ENCODE measurements at regions not wholly inside any gene's neighbourhood (a gene's known extent, or its start where the extent isn't known, plus 50 kb on each side); places are given as distances from the start of the nearest gene placed in this dataset.

- Histone ChIP-seq H3K9me3 (no peaks in the 10 kb centered on the region), H3K27ac (no peak overlapping the region), H3K4me3 (no peak overlapping the region), H3K4me1 (no peaks in the 10 kb centered on the region), H3K27me3 (no peaks in the 10 kb centered on the region), H3K36me3 (no peaks in the 10 kb centered on the region)
- intact Hi-C loops (cut with DNase I): no loop called here
- no peak for DNase-seq (ENCODE audit: extremely low spot score in 2 of 2)
- TF ChIP-seq CTCF (IDR thresholded peaks at IDR 0.05) (no peak), POLR2A (IDR thresholded peaks at IDR 0.05) (no peak), POLR2AphosphoS5 (IDR thresholded peaks at IDR 0.05; ENCODE audit: insufficient read depth in 1 of 2, low read depth in 1 of 2) (no peak)
Observed at GRCh38 chr14:58765843-58766242, 128.1 kb downstream of the DACT1 start.

- TF ChIP-seq CTCF (IDR thresholded peaks at IDR 0.05) (no peak), POLR2AphosphoS5 (IDR thresholded peaks at IDR 0.05; ENCODE audit: insufficient read depth in 1 of 2, low read depth in 1 of 2) (no peak), POLR2A (IDR thresholded peaks at IDR 0.05) (no peak)
- H3K27me3 ChIP-seq: no peaks in the 10 kb centered on the region
- intact Hi-C loops (cut with DNase I): no loop called here
- H3K4me3 ChIP-seq: no peak overlapping the region
- no peak for DNase-seq (ENCODE audit: extremely low spot score in 2 of 2)
- H3K4me1 ChIP-seq: no peaks in the 10 kb centered on the region
- H3K36me3 ChIP-seq: no peaks in the 10 kb centered on the region
- no peaks in the 10 kb centered on the region for H3K9me3 ChIP-seq
- no peak overlapping the region for H3K27ac ChIP-seq
Observed at GRCh38 chr14:58769011-58769643, 131.4 kb downstream of the DACT1 start.

- DNase-seq (ENCODE audit: extremely low spot score in 2 of 2): no peak
- Histone ChIP-seq H3K4me3 (no peak overlapping the region), H3K9me3 (no peaks in the 10 kb centered on the region), H3K27ac (no peak overlapping the region), H3K27me3 (no peaks in the 10 kb centered on the region), H3K4me1 (no peaks in the 10 kb centered on the region), H3K36me3 (no peaks in the 10 kb centered on the region)
- TF ChIP-seq POLR2A (IDR thresholded peaks at IDR 0.05) (no peak), POLR2AphosphoS5 (IDR thresholded peaks at IDR 0.05; ENCODE audit: insufficient read depth in 1 of 2, low read depth in 1 of 2) (no peak), CTCF (IDR thresholded peaks at IDR 0.05) (no peak)
- intact Hi-C loops (cut with DNase I): no loop called here
Observed at GRCh38 chr14:58769771-58770170, 132.0 kb downstream of the DACT1 start.

GRCh38 chr14:58770491-58770982, 132.8 kb downstream of the DACT1 start:
- Histone ChIP-seq H3K4me1 (no peaks in the 10 kb centered on the region), H3K27ac (no peak overlapping the region), H3K36me3 (no peaks in the 10 kb centered on the region), H3K9me3 (no peaks in the 10 kb centered on the region), H3K4me3 (no peak overlapping the region), H3K27me3 (no peaks in the 10 kb centered on the region)
- no peak for TF ChIP-seq POLR2A (IDR thresholded peaks at IDR 0.05)
- no peak for TF ChIP-seq CTCF (IDR thresholded peaks at IDR 0.05)
- no peak for DNase-seq (ENCODE audit: extremely low spot score in 2 of 2)
- intact Hi-C loops (cut with DNase I): no loop called here

GRCh38 chr14:58771016-58771415, 133.3 kb downstream of the DACT1 start:
- no peak for DNase-seq (ENCODE audit: extremely low spot score in 2 of 2)
- TF ChIP-seq POLR2AphosphoS5 (IDR thresholded peaks at IDR 0.05; ENCODE audit: insufficient read depth in 1 of 2, low read depth in 1 of 2): no peak
- no peak for TF ChIP-seq POLR2A (IDR thresholded peaks at IDR 0.05)
- TF ChIP-seq CTCF (IDR thresholded peaks at IDR 0.05): no peak

More at GRCh38 chr14:58771016-58771415, 133.3 kb downstream of the DACT1 start:
- intact Hi-C loops (cut with DNase I): no loop called here
- no peak overlapping the region for H3K4me3 ChIP-seq
- no peak overlapping the region for H3K27ac ChIP-seq
- no peaks in the 10 kb centered on the region for H3K4me1 ChIP-seq
- no peaks in the 10 kb centered on the region for H3K27me3 ChIP-seq
- no peaks in the 10 kb centered on the region for H3K9me3 ChIP-seq
- H3K36me3 ChIP-seq: no peaks in the 10 kb centered on the region

Measured in vagina (tissue), 2 donors.